ENCODE measurements at regions not wholly inside any gene's neighbourhood (a gene's known extent, or its start where the extent isn't known, plus 50 kb on each side); places are given as distances from the start of the nearest gene placed in this dataset.
"Not testable (repeated sequence)": the region's sequence is repeated elsewhere in the genome, so short reads cannot be mapped to it uniquely, and the experiment has no call there.

DNA sequence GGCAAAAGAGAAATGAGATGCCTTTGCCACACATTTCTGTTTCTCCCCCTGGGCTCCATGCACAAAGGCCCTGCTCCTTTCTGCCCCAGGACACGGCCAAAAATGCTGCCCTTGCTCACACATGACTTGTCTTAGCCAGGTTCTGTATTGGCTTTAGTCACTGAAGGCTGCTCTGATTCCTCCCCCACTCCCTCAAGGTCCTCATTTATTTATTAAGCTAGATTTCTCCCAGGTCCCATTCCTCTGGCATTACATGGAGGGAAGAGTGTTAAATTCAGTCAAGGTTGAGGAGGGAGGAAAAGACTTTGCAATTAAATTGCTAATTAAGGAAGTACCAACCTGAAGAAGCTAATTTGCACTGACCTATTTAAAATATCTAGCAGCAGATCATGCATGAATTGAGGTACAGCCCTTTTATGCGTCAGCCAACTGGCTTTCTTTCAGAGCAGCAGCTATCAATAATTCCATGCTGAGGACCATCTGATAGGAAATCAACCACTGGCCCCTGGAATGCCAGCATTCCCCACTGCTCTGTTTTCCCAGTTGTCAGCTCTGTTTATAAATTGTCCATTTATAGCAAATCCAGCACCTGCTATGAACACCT is 81.2 kb upstream of the MAP3K1 start:
- DNase-seq (ENCODE audit: low spot score) = no peak
- intact Hi-C loops (cut with DNase I) = no loop called here

- no peak for DNase-seq (ENCODE audit: low spot score)
- intact Hi-C loops (cut with DNase I) = no loop called here
Observed at GRCh38 chr5:56733580-56733979, 81.8 kb upstream of the MAP3K1 start.

DNA sequence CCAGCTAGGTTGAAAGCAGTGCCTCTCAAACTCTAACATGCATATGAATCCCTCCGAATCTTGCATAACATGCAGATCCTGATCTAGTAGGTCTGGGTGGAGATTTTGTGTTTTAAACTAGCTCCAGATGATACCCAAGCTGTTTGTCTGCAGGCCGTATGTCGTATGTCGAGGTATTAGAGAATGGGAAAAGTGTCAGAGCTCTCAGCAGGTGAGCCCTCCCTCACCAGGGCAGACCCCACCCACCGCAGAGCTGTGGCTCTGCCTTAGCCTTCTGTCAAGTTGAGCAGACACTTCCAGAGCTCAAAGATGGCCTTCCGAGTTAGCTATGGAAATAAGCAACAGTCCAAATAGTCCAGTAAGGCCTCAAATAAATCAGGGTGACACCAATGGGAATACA is 83.2 kb upstream of the MAP3K1 start:
- DNase-seq (ENCODE audit: low spot score) = no peak
- intact Hi-C loops (cut with DNase I) = no loop called here

DNA sequence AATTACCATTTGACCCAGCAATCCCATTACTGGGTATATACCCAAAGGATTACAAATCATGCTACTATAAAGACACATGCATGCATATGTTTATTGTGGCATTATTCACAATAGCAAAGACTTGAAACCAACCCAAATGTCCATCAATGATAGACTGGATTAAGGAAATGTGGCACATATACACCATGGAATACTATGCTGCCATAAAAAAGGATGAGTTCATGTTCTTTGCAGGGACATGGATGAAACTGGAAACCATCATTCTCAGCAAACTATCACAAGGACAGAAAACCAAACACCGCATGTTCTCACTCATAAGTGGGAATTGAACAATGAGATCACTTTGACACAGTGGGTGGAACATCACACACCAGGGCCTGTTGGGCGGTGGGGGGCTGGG is 83.9 kb upstream of the MAP3K1 start:
- intact Hi-C loops (cut with DNase I); DNase-seq (ENCODE audit: low spot score): not testable (repeated sequence)

GRCh38 chr5:56729488-56729887 is 85.9 kb upstream of the MAP3K1 start:
- intact Hi-C loops (cut with DNase I) = no loop called here
- DNase-seq (ENCODE audit: low spot score) = no peak

DNA sequence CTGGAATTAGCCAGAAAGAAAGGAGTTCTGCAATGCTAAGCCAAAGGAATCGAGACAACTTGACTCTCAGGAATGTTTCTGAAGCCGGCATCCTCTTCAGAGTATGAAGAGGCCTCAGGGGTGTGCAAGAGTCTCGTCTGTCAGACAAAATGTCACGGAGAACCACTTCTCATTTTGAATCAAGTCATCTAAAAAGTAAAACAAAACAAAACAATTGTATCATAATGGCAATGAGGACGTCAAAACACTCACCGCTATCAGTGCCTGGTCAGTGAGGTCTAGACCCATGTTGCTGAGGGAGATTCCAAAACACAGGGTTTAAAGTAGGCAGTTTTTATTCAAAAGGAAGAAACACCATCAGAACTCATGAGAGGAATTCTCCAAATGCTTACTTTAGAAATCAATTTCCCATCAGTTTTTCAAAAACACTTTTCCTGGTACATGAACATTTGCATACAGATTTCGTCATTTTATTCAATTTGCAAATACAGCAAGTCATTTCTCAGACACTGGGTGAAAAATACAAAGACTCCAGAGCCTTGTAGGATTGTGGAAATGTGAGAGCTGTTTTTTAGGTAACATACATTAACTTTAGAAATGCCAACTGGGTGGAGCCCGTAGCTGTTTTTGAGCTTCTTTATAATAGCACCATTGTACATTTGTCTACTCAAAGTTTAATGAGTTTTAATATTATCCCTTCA is 89.5 kb upstream of the MAP3K1 start:
- DNase-seq (ENCODE audit: low spot score) = no peak

GRCh38 chr5:56724857-56725256 is 90.5 kb upstream of the MAP3K1 start:
- intact Hi-C loops (cut with DNase I); DNase-seq (ENCODE audit: low spot score): not testable (repeated sequence)

More for the DNA sequence above, 89.5 kb upstream of the MAP3K1 start:
- intact Hi-C loops (cut with DNase I) = no loop called here

DNA sequence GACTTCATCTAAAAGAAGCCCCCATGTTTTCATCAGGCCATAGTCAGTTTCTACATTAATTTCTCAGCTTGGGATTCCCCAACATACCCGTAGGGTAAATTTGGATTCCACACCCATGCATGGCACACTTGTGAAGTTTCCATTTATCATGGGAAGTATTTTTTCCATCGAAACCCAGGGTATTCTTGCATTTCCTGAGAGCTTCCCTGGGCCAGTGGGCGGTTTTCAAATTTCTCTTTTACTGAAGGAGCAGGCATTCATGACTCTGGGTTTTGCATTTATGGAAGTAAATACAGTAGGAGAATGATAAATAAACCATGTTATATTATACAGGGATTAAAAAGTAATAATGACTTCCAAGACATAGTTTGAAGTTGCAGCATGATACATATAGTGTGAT is 93.0 kb upstream of the MAP3K1 start:
- intact Hi-C loops (cut with DNase I) = no loop called here
- DNase-seq (ENCODE audit: low spot score) = no peak

GRCh38 chr5:56717253-56717987 is 97.9 kb upstream of the MAP3K1 start:
- intact Hi-C loops (cut with DNase I) = no loop called here
- DNase-seq (ENCODE audit: low spot score) = no peak

- intact Hi-C loops (cut with DNase I) = no loop called here
- no peak for DNase-seq (ENCODE audit: low spot score)
Observed at GRCh38 chr5:56715986-56716385, 99.4 kb upstream of the MAP3K1 start.

- intact Hi-C loops (cut with DNase I) = no loop called here
- no peak for DNase-seq (ENCODE audit: low spot score)
Observed at GRCh38 chr5:56712895-56713591, 102.3 kb upstream of the MAP3K1 start.

- intact Hi-C loops (cut with DNase I) = no loop called here
- DNase-seq (ENCODE audit: low spot score) = no peak
Observed at GRCh38 chr5:56710826-56711590, 104.3 kb upstream of the MAP3K1 start.

- intact Hi-C loops (cut with DNase I) = no loop called here
- DNase-seq (ENCODE audit: low spot score) = no peak
Observed at GRCh38 chr5:56706504-56706903, 108.8 kb upstream of the MAP3K1 start.

DNA sequence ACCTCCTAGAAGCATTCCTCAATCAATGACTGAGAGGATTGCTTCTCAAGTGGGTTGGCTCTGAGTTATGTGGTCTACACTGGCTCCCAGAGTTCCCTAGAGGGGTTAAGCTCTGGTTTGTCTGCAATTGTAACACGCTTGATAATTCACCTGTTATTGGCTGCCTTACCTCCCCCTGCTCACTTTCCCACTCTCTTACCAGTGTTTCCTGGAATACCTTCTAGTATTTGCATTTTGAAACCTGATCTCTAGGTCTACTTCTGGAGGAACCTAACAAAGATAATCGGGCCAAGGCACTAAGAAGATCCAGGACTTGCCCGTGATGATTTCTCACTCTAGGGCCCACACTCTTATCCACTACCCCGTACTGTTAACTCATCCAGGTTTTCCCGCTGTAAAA is 110.1 kb upstream of the MAP3K1 start:
- intact Hi-C loops (cut with DNase I) = no loop called here

DNA sequence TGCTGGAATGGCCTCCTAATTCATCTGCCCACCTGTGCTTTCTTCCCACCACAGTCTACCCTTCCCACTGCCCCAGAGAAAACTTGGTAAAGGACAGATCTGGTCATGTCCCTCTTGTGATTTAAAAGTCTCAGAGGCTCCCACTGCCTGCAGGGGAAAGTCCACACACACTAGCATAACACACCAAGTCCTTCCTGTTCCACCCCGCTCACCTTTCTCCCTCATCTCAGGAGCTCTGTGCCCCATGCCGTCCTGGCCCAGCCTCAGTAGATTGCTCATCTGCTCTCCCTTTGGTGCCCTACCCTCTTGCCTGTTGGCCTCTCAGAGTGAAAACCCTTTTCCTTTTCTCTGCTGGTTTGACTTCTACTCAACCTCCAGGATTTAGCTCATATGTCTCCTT is 111.4 kb upstream of the MAP3K1 start:
- DNase-seq (ENCODE audit: low spot score) = no peak
- intact Hi-C loops (cut with DNase I) = no loop called here

More for the DNA sequence above, 110.1 kb upstream of the MAP3K1 start:
- no peak for DNase-seq (ENCODE audit: low spot score)

DNA sequence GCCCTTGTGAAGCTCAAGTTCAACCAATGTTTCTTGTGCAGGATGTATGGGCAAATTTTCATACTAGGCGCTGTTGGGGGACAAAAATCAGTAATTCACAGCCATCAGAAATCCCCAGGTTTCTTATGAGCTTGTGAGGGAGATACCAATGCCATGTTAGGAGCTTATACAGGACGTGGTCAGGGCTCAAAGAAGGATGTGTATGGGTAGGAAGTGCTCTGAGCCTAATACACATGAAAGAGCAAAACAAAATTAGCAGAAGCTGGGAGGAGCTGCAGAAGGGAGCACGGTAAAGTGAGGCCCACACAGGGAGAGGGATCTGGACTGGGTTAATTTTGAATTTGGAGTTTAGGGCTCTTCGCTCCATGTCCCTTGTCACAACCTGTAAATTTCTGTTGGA is 114.6 kb upstream of the MAP3K1 start:
- DNase-seq (ENCODE audit: low spot score) = no peak
- intact Hi-C loops (cut with DNase I) = no loop called here

DNA sequence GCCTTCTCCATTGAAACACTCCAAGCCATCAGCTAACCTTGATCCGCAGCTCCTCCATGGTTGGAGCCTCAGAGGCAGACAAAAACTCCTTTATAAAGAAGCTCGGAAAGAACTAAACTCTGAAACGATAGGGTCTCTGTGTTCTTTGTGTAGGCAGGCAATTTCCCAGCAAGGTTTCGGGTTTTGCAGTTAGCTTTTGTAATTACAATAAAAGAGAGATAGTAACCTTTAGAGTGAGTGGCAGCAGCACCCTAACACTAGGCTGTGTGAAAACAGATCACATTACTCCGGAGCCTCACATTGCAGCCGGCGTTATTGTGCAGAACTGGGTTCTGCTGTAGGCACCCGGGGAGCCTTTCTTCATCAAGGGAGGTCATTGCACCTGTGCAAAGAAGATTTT is 115.8 kb upstream of the MAP3K1 start:
- intact Hi-C loops (cut with DNase I) = no loop called here

DNA sequence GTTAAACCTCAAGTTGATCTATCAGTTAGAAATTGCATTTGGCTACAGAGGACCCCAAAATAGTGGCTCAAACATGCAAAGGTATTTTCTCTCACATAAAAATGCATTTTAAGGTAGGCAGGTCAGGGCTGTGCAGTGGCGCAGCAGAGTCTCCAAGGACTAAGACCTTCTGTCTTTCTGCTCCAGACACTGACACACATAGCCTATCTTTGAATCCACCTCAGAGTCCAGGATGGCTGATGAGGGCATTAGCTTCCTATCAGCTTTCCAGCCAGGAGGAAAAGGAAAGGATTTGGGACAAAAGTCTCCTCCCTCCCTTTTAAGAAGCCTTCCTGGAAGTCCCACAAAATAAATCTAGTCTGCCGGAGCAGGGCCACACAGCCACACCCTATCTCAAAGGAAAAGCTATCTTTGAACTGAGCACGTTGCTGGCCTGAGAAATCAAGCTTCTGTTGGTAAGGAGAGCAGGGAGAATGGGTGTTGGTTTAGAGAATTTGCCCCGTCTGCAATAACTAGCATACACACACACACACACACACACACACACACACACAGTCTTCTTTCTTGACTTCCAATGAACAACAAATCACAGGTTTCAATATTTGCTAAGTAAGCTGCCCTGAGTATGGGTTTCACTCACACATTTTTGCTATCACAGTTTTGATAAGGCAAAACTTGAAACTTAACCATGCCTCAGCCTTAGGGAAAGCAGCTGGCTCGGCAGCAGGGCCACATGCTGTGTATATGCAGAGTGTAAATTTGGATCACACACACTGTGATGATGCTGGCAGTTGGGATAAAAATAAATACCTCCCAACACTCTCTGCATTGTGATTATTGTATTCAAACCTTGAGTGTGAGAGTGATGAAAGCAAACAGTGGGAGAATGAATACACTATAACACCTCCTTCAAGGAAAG is 116.6 kb upstream of the MAP3K1 start:
- no peak for DNase-seq (ENCODE audit: low spot score)
- intact Hi-C loops (cut with DNase I) = no loop called here

More for the DNA sequence above, 115.8 kb upstream of the MAP3K1 start:
- DNase-seq (ENCODE audit: low spot score) = no peak
